ENCODE measurements at regions not wholly inside any gene's neighbourhood (a gene's known extent, or its start where the extent isn't known, plus 50 kb on each side); places are given as distances from the start of the nearest gene placed in this dataset.

GRCh38 chr17:79146562-79146961, 71.9 kb downstream of the ENGASE start:
- no peak for TF ChIP-seq CTCF (IDR thresholded peaks at IDR 0.05)

DNA sequence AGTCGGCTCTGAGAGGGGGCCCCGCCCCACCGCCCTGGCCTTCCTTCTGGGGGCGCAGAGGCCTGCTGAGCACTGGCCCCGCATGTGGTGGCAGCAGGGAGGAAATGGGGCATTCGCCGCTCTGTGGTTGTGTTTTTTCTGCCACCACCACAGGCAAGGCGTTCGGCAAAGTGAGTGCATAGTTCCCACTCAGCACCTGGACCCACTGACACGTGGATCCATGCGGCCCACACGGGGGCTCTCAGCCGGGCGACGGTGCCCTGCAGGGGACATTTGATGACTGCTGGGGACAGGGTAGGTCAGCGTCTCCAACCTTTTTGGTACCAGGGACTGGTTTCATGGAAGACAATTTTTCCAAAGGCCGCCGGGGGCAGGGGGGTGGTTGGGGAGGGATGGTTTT, 70.9 kb downstream of the ENGASE start:
- no peak for TF ChIP-seq CTCF (IDR thresholded peaks at IDR 0.05)

DNA sequence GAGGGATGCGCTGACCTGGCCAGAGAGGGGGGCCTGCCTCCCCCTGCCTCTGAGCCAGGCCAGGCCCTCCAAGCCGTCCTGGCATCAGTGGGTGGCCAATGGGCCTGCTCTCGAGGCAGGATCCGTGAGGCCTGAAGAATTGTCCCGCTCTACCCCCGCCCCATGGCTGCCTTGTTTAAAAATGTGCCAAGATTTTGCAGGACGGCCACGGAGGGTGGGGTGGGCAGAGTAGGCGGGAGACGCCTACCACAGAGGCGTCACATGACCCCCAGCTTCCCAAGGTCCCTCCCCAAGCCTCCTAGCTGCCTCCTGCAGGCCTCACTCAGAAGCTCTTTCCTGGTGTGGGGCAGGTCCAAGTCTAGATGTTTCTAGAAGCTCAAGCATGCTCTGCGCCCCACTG, 69.5 kb downstream of the ENGASE start:
- no peak for TF ChIP-seq CTCF (IDR thresholded peaks at IDR 0.05)

DNA sequence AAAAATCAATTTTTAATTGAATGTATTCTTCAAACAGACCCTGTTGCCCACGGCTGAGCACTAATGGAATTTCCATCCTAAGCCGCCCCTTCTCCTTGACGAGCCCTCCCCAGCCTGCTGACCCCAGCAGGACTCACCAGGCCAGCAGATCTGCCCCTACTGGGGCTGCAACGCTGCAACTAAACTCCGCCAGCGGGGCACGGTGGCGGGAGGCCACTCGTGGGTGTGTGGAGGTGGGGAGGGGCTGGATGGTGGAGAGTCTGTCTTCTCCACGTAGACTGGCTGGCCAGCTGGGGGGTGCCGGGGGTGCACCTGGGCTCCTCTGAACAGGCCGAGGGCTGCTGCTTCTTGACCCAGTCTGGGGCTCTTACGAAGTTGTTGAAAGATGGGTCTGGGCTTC, 67.8 kb downstream of the ENGASE start:
- no peak for TF ChIP-seq CTCF (IDR thresholded peaks at IDR 0.05)

- TF ChIP-seq CTCF (IDR thresholded peaks at IDR 0.05): no peak
These were observed 67.1 kb downstream of the ENGASE start for GRCh38 chr17:79141578-79142355.

- no peak for TF ChIP-seq CTCF (IDR thresholded peaks at IDR 0.05)
These were observed 64.2 kb downstream of the ENGASE start for GRCh38 chr17:79138826-79139225.

GRCh38 chr17:79137789-79138165, 63.2 kb downstream of the ENGASE start:
- no peak for TF ChIP-seq CTCF (IDR thresholded peaks at IDR 0.05)

Measured in LNCAP (cell line).